Esophagus muscularis mucosa (tissue), 4 donors: ENCODE measurements at regions not wholly inside any gene's neighbourhood (a gene's known extent, or its start where the extent isn't known, plus 50 kb on each side); places are given as distances from the start of the nearest gene placed in this dataset.

Experiments
- DNase-seq: peaks from one replicate; pipeline ENCODE4 v3.0.0-alpha.2; 2017; ENCODE audit errors: extremely low spot score
- H3K27ac ChIP-seq, 4 donors: fragments of 200-600 bp; sonication (generic); replicated peaks in 1 of 4; 1 replicate in 3 of 4; 2 replicates in 1 of 4; pipeline ENCODE4 v1.5.1; 2016 to 2019; ENCODE audit warnings: mild to moderate bottlenecking in 1 of 4
- H3K27me3 ChIP-seq, 4 donors: fragments of 200-600 bp; sonication (generic); one replicate each; pipeline versions ENCODE4 v1.5.1 to v1.6.0; 2016 to 2019
- H3K36me3 ChIP-seq, 4 donors: fragments of 200-600 bp; sonication (generic); one replicate each; pipeline ENCODE4 v1.5.1; 2016 to 2019
- H3K4me1 ChIP-seq, 4 donors: fragments of 200-600 bp; sonication (generic); one replicate each; pipeline ENCODE4 v1.5.1; 2016 to 2019
- H3K4me3 ChIP-seq, 4 donors: fragments of 200-600 bp; sonication (generic); 1 replicate in 2 of 4; 2 replicates in 2 of 4; pipeline ENCODE4 v1.5.1; 2016 to 2019; ENCODE audit warnings: mild to moderate bottlenecking in 4 of 4, moderate library complexity in 1 of 4
- H3K9me3 ChIP-seq, 4 donors: fragments of 200-600 bp; sonication (generic); 1 replicate in 3 of 4; 2 replicates in 1 of 4; pipeline ENCODE4 v1.5.1; 2016 to 2019
- CTCF ChIP-seq, 3 experiments: fragments of 200-600 bp in 2 of 3; fragments of 450-650 bp in 1 of 3; sonication (generic) in 2 of 3; IDR thresholded peaks; one replicate each; pipeline ENCODE4 v1.5.1; 2017 to 2019; ENCODE audit warnings: antibody characterized with exemption in 3 of 3, mild to moderate bottlenecking in 2 of 3, moderate library complexity in 1 of 3
- EP300 ChIP-seq: sonication (generic); formaldehyde crosslinking; IDR thresholded peaks from one replicate; pipeline ENCODE4 v1.6.1; 2017; ENCODE audit warnings: antibody characterized with exemption
- POLR2A ChIP-seq: fragments of 450-650 bp; IDR thresholded peaks from one replicate; pipeline ENCODE4 v1.6.1; 2017; ENCODE audit warnings: antibody characterized with exemption, moderate library complexity, mild to moderate bottlenecking, low read depth
- POLR2AphosphoS5 ChIP-seq, 2 donors: sonication (generic); formaldehyde crosslinking; IDR thresholded peaks; one replicate each; pipeline ENCODE4 v1.6.1; 2017; ENCODE audit warnings: antibody characterized with exemption in 2 of 2
- WGBS: methylation state at CpG from one replicate; pipeline ENCODE4 v1.1.5; 2018; 5-methylcytosine and 5-hydroxymethylcytosine counted together
- intact Hi-C: fragments of 100-400 bp; cut with DNase I; formaldehyde crosslinking; loops from one replicate; pipeline ENCODE4 v1.15.1; 2023

GRCh38 chr15:93997071-93997658, 234.2 kb upstream of the MCTP2 start:
- WGBS = 69% methylated on average over 6 of the region's 6 CpGs
- Histone ChIP-seq H3K27me3 (no peaks in the 10 kb centered on the region), H3K36me3 (no peaks in the 10 kb centered on the region), H3K9me3 (no peaks in the 10 kb centered on the region), H3K27ac (no peak overlapping the region), H3K4me3 (no peak overlapping the region), H3K4me1 (peaks cover 0 to 47% (median 35%) of the 10 kb centered on the region in 4 donors)
- intact Hi-C loops = no loop called here
- no peak for DNase-seq
- TF ChIP-seq CTCF (IDR thresholded peaks at IDR 0.05) (peak; percentile 70 to 80 (median 72)), POLR2A (no peak)

DNA sequence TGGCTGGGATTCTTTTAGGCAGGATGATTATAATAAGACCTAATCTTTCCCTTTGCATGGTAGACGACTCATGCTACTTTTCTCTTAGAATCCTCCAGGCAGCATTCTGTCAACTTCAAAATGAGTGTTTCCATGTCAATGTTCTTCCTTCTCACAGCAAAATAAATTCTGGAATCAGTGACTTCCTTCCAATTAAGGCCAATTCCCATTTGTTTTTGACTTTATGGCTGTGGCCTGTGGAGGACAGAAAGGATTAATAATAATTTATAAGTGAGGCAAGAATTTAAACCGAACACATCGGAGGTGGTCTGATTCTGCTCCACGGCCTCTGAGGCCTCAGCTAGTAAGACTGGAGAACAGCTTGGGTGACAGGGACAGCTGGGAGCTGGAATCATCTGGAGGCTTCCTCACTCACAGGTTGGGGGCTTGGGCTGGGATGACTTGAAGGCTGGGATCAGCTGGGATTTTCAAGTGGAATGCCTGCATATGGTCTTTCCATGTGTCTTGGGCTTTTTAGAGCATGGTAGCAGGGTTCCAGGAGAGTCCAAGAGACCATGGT, 241.8 kb upstream of the MCTP2 start:
- Histone ChIP-seq H3K27me3 (no peaks in the 10 kb centered on the region), H3K4me1 (peaks cover 0 to 32% (median 29%) of the 10 kb centered on the region in 4 donors), H3K27ac (peak overlapping the region in 3 of 4 donors; percentile 16 to 36 (median 17)), H3K9me3 (no peaks in the 10 kb centered on the region), H3K36me3 (no peaks in the 10 kb centered on the region), H3K4me3 (no peak overlapping the region)
- no peak for DNase-seq
- 52% methylated on average over 4 of the region's 4 CpGs for WGBS
- intact Hi-C loops = no loop called here
- TF ChIP-seq CTCF (IDR thresholded peaks at IDR 0.05) = no peak
- TF ChIP-seq EP300 = no peak
- no peak for TF ChIP-seq POLR2A
- no peak for TF ChIP-seq POLR2AphosphoS5 (IDR thresholded peaks at IDR 0.05)

- no peaks in the 10 kb centered on the region for H3K9me3 ChIP-seq
- peaks cover 0 to 46% (median 42%) of the 10 kb centered on the region in 4 donors for H3K4me1 ChIP-seq
- intact Hi-C loops = no loop called here
- H3K4me3 ChIP-seq = no peak overlapping the region
- no peaks in the 10 kb centered on the region for H3K36me3 ChIP-seq
- no peaks in the 10 kb centered on the region for H3K27me3 ChIP-seq
- 73% methylated on average over 5 of the region's 5 CpGs for WGBS
- no peak overlapping the region for H3K27ac ChIP-seq
- DNase-seq = no peak
- TF ChIP-seq EP300 (no peak), CTCF (IDR thresholded peaks at IDR 0.05) (no peak), POLR2A (no peak), POLR2AphosphoS5 (IDR thresholded peaks at IDR 0.05) (no peak)
These were observed 244.3 kb upstream of the MCTP2 start for GRCh38 chr15:93987068-93987467.

DNA sequence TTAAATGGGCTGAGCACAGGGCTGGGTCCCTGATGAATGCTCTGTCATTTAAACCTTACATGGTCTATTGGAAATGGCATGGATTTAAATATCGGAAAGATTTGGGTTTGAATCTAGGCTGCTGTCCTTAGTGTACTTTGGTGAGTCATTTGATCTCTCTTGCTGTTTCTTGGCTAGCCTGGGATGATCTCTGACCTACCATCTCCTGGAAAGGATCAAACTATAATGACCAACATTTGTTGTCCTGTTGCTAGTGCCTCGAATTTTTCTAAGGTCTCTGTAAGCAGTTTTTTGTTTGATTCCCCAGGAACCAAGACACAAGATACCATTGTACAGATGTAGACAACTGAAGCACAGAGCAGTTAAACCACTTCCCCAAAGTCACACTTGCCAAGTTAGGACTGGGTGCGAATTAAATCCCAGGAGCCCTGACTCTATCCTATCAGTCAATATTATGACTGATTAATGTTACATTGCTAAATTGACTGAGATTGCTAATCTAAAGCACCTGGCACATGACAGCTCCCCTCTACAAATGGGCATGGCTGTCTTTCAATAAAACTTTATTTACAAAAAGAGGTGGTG, 244.9 kb upstream of the MCTP2 start:
- no peak overlapping the region for H3K27ac ChIP-seq
- H3K36me3 ChIP-seq = no peaks in the 10 kb centered on the region
- TF ChIP-seq EP300 = no peak
- TF ChIP-seq CTCF (IDR thresholded peaks at IDR 0.05) = no peak
- TF ChIP-seq POLR2AphosphoS5 (IDR thresholded peaks at IDR 0.05) = no peak
- no peak for TF ChIP-seq POLR2A
- no peaks in the 10 kb centered on the region for H3K9me3 ChIP-seq
- no peak for DNase-seq
- WGBS = 61% methylated on average over 3 of the region's 3 CpGs
- no peaks in the 10 kb centered on the region for H3K27me3 ChIP-seq
- H3K4me3 ChIP-seq = no peak overlapping the region
- intact Hi-C loops = no loop called here
- H3K4me1 ChIP-seq = peaks cover 0 to 51% (median 48%) of the 10 kb centered on the region in 4 donors
